ENCODE measurements at regions not wholly inside any gene's neighbourhood (a gene's known extent, or its start where the extent isn't known, plus 50 kb on each side); places are given as distances from the start of the nearest gene placed in this dataset.
A peak's percentile ranks its signal among the peaks of the same experiment; 100 is the strongest.

DNA sequence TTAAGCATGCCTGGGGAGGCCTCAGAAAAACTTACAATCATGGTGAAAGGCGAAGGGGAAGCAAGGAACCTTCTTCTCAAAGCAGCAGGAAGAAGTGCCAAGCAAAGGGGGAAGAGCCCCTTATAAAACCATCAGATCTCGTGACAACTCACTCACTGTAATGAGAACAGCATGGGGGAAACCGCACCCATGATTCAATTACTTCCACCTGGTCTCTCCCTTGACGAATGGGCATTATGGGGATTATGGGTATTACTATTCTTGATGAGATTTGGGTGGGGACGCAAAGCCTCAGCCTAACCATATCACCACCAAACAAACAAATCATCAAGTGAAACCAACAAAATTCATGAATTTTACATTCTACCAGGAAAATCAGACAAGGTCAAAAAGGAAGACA is 76.7 kb upstream of the TAB3 start:
- TF ChIP-seq, protein P1, sequence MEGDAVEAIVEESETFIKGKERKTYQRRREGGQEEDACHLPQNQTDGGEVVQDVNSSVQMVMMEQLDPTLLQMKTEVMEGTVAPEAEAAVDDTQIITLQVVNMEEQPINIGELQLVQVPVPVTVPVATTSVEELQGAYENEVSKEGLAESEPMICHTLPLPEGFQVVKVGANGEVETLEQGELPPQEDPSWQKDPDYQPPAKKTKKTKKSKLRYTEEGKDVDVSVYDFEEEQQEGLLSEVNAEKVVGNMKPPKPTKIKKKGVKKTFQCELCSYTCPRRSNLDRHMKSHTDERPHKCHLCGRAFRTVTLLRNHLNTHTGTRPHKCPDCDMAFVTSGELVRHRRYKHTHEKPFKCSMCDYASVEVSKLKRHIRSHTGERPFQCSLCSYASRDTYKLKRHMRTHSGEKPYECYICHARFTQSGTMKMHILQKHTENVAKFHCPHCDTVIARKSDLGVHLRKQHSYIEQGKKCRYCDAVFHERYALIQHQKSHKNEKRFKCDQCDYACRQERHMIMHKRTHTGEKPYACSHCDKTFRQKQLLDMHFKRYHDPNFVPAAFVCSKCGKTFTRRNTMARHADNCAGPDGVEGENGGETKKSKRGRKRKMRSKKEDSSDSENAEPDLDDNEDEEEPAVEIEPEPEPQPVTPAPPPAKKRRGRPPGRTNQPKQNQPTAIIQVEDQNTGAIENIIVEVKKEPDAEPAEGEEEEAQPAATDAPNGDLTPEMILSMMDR (IDR thresholded peaks at IDR 0.05), result no peak
- Mint-ChIP-seq H3K4me1 (ENCODE audit: low read depth) (no peaks in the 10 kb centered on the region), H3K9me3 (no peaks in the 10 kb centered on the region), H3K4me3 (no peak overlapping the region), H3K27ac (no peak overlapping the region), H3K36me3 (ENCODE audit: low read depth) (no peaks in the 10 kb centered on the region), H3K27me3 (ENCODE audit: insufficient read depth) (peaks cover 1% of the 10 kb centered on the region; the same call in 1 of the 2 replicates)
- no peak for DNase-seq

DNA sequence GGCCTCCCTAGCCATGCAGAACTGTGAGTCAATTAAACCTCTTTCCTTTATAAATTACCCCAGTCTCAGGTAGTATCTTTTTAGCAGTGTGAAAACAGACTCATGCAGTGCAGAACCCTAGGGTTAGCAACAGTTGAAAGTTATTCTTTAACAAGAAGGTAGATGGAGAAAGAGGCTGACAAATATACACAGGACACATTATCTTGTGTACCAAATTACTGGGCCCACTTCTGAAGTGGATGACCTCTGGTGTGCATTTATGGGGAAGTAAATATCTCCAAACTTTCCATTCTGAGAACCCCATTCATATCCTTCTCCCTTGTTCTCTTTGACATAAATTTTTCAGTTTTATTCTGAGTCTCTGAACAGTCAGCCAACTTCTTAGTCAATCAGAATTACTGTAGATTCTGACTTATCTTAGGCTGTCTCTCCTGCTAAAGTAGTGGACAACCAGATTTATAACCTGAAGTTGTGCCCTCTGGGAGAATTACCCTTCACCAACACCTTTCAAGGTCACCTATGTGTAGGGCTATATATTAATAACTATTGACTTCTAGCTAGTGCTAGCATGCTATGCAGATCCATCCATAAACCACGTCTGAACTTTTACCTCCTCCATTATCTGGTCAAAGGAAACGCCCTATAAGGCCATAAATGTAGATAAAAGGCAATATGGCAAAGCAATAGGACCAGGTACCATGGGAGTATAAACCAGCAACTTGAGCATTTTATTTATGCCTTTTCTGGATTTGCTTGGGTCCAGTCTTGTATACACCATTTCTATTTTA is 72.5 kb upstream of the TAB3 start:
- Mint-ChIP-seq H3K4me1 (ENCODE audit: low read depth) (no peaks in the 10 kb centered on the region), H3K27ac (no peak overlapping the region), H3K27me3 (ENCODE audit: insufficient read depth) (peaks cover 8% of the 10 kb centered on the region), H3K36me3 (ENCODE audit: low read depth) (no peaks in the 10 kb centered on the region), H3K4me3 (no peak overlapping the region), H3K9me3 (no peaks in the 10 kb centered on the region)
- DNase-seq, result no peak
- TF ChIP-seq, protein P1 (IDR thresholded peaks at IDR 0.05), result no peak

DNA sequence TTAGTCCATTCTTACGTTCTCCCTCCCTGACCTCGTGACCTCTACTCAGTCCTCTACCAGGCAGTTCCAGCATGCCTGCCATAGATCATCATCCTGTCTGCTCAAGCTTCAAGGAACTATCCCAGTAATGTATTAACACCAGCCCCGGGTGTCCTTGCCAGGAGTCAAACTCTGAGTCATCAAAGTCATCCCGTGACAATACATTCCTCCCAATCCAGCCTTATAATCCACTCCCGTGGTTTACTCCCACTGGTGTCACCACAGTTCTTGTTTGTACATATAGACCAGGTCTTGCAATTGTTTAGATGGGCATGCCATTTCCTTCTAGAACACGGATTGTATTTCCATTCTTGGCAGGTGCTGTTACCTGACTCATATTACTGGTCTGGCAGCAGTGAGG is 68.7 kb upstream of the TAB3 start:
- H3K27ac Mint-ChIP-seq, result no peak overlapping the region
- H3K4me1 Mint-ChIP-seq (ENCODE audit: low read depth), result no peaks in the 10 kb centered on the region
- H3K4me3 Mint-ChIP-seq, result no peak overlapping the region
- no peaks in the 10 kb centered on the region for H3K9me3 Mint-ChIP-seq
- peak; percentile 15 for DNase-seq
- H3K27me3 Mint-ChIP-seq (ENCODE audit: insufficient read depth), result peaks cover 6% of the 10 kb centered on the region
- TF ChIP-seq, protein P1 (IDR thresholded peaks at IDR 0.05), result no peak
- no peaks in the 10 kb centered on the region for H3K36me3 Mint-ChIP-seq (ENCODE audit: low read depth)

DNA sequence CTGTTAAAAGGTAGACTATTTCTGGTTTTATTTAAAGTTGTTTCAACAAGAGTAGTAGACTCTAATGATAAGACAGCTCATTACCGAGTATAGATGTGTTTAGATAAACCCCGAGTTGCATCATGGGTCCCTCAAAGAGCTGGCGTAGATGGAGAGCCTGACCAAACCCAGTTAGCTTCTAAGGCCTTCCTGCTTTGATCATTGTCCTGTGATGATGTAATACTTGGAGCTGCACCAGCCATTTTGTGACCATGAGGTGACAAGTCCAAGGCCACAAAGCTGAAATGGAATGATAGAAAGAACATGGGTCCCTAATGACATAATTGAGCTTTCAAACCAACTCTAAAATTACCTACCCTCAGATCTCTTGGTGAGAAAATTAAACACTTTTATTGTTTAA is 66.6 kb upstream of the TAB3 start:
- Mint-ChIP-seq H3K27ac (no peak overlapping the region), H3K4me1 (ENCODE audit: low read depth) (no peaks in the 10 kb centered on the region), H3K36me3 (ENCODE audit: low read depth) (no peaks in the 10 kb centered on the region), H3K4me3 (no peak overlapping the region), H3K9me3 (no peaks in the 10 kb centered on the region), H3K27me3 (ENCODE audit: insufficient read depth) (peaks cover 6% of the 10 kb centered on the region)
- TF ChIP-seq, protein P1 (IDR thresholded peaks at IDR 0.05), result no peak
- DNase-seq, result no peak

DNA sequence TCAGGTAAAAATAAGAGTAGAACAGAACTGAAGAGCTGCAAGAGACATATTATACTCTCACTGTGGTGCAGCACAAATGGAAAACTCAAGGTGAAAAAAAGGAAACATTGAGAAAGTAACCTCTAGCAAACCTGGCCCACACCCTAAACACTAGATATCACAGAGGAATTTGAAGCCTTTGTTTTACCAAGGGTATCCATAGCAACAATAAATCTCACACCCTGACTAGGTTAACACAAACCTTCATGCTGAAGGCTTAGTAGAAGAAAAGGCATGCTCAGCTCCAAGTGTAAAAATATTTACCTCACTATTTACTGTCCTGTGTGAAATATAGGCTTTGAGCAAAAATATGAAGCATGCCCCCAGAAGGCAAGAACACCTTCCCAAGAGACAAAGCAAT is 61.9 kb upstream of the TAB3 start:
- Mint-ChIP-seq H3K27ac (no peak overlapping the region), H3K9me3 (no peaks in the 10 kb centered on the region), H3K36me3 (ENCODE audit: low read depth) (no peaks in the 10 kb centered on the region), H3K4me1 (ENCODE audit: low read depth) (no peaks in the 10 kb centered on the region), H3K27me3 (ENCODE audit: insufficient read depth) (peaks cover 4% of the 10 kb centered on the region; the same call in 1 of the 2 replicates), H3K4me3 (no peak overlapping the region)
- TF ChIP-seq, protein P1 (IDR thresholded peaks at IDR 0.05), result no peak
- no peak for DNase-seq

All from HFFc6 (cell line).